Colonic mucosa (tissue), 4 donors: ENCODE measurements at regions not wholly inside any gene's neighbourhood (a gene's known extent, or its start where the extent isn't known, plus 50 kb on each side); places are given as distances from the start of the nearest gene placed in this dataset.

Experiments used
- DNase-seq: peaks from one replicate; pipeline ENCODE4 v3.0.0-alpha.2; 2020
- H3K27ac ChIP-seq: fragments of 200-600 bp; one replicate; pipeline ENCODE4 v1.8.0; 2021
- H3K27me3 ChIP-seq: fragments of 200-600 bp; one replicate; pipeline ENCODE4 v1.8.0; 2021
- H3K36me3 ChIP-seq: fragments of 200-600 bp; one replicate; pipeline ENCODE4 v1.8.0; 2021
- H3K4me1 ChIP-seq: fragments of 200-600 bp; one replicate; pipeline ENCODE4 v1.8.0; 2021; ENCODE audit warnings: mild to moderate bottlenecking
- H3K4me3 ChIP-seq: fragments of 200-600 bp; one replicate; pipeline ENCODE4 v1.8.0; 2021
- H3K9ac ChIP-seq, 2 donors: one replicate each; pipeline ENCODE4 v1.7.0; 2013; ENCODE audit warnings: control low read depth in 2 of 2, low read depth in 2 of 2, low read length in 2 of 2
- H3K9me3 ChIP-seq: fragments of 200-600 bp; one replicate; pipeline ENCODE4 v1.8.0; 2021
- CTCF ChIP-seq: fragments of 200-600 bp; IDR thresholded peaks from one replicate; pipeline ENCODE4 v1.8.0; 2022; ENCODE audit warnings: antibody characterized with exemption, mild to moderate bottlenecking
- intact Hi-C: fragments of 100-400 bp; cut with DNase I; formaldehyde crosslinking; loops from one replicate; pipeline ENCODE4 v1.14.1; 2022
- donor health status: healthy.
- donor health status: DM: no; HTN: no; CAD: no.
- donor health status: DM: no; HTN: no; CAD: no.

GRCh38 chr5:135156337-135156714, 122.3 kb upstream of the PITX1 start:
- Histone ChIP-seq H3K4me1 (no peaks in the 10 kb centered on the region), H3K4me3 (no peak overlapping the region), H3K36me3 (no peaks in the 10 kb centered on the region), H3K9ac (no peak overlapping the region), H3K9me3 (no peaks in the 10 kb centered on the region), H3K27me3 (no peaks in the 10 kb centered on the region), H3K27ac (no peak overlapping the region)
- no peak for TF ChIP-seq CTCF
- no peak for DNase-seq
- intact Hi-C loops = no loop called here

- no peaks in the 10 kb centered on the region for H3K4me1 ChIP-seq
- H3K9ac ChIP-seq = no peak overlapping the region
Measured at GRCh38 chr5:135155616-135156214, 121.7 kb upstream of the PITX1 start.

GRCh38 chr5:135154961-135155360, 120.9 kb upstream of the PITX1 start:
- no peak overlapping the region for H3K9ac ChIP-seq
- TF ChIP-seq CTCF = no peak
- no peaks in the 10 kb centered on the region for H3K27me3 ChIP-seq
- no peaks in the 10 kb centered on the region for H3K9me3 ChIP-seq
- H3K4me3 ChIP-seq = no peak overlapping the region
- H3K36me3 ChIP-seq = no peaks in the 10 kb centered on the region
- no peaks in the 10 kb centered on the region for H3K4me1 ChIP-seq
- DNase-seq = no peak
- intact Hi-C loops = no loop called here
- H3K27ac ChIP-seq = no peak overlapping the region

More at GRCh38 chr5:135155616-135156214, 121.7 kb upstream of the PITX1 start:
- intact Hi-C loops = no loop called here
- DNase-seq = no peak
- H3K27me3 ChIP-seq = no peaks in the 10 kb centered on the region
- TF ChIP-seq CTCF = no peak
- H3K27ac ChIP-seq = no peak overlapping the region
- no peak overlapping the region for H3K4me3 ChIP-seq
- H3K36me3 ChIP-seq = no peaks in the 10 kb centered on the region
- no peaks in the 10 kb centered on the region for H3K9me3 ChIP-seq

GRCh38 chr5:135154197-135154596, 120.2 kb upstream of the PITX1 start:
- Histone ChIP-seq H3K9ac (no peak overlapping the region), H3K27ac (no peak overlapping the region), H3K36me3 (no peaks in the 10 kb centered on the region), H3K4me3 (no peak overlapping the region), H3K4me1 (no peaks in the 10 kb centered on the region), H3K9me3 (no peaks in the 10 kb centered on the region), H3K27me3 (no peaks in the 10 kb centered on the region)
- no peak for TF ChIP-seq CTCF
- intact Hi-C loops = no loop called here
- no peak for DNase-seq

GRCh38 chr5:135153661-135154060, 119.6 kb upstream of the PITX1 start:
- no peaks in the 10 kb centered on the region for H3K4me1 ChIP-seq
- intact Hi-C loops = no loop called here
- H3K27me3 ChIP-seq = no peaks in the 10 kb centered on the region
- DNase-seq = no peak
- H3K36me3 ChIP-seq = no peaks in the 10 kb centered on the region
- H3K9ac ChIP-seq = no peak overlapping the region
- no peak overlapping the region for H3K4me3 ChIP-seq
- H3K27ac ChIP-seq = no peak overlapping the region
- TF ChIP-seq CTCF = no peak
- no peaks in the 10 kb centered on the region for H3K9me3 ChIP-seq
